AG04449 (cell line): ENCODE measurements at regions not wholly inside any gene's neighbourhood (a gene's known extent, or its start where the extent isn't known, plus 50 kb on each side); places are given as distances from the start of the nearest gene placed in this dataset.

Experiments used
- CTCF ChIA-PET: fragments of 350-600 bp; formaldehyde crosslinking; extraction: SDS; loops from one replicate; lab custom pipeline; 2021; ENCODE audit warnings: antibody characterized with exemption; lab: Yijun Ruan, JAX
- POLR2A ChIA-PET: fragments of 400-600, 350-600 bp; formaldehyde crosslinking; extraction: SDS; loops from one replicate; lab custom pipeline; 2020; ENCODE audit warnings: antibody characterized with exemption, inconsistent platforms; lab: Yijun Ruan, JAX
- DNase-seq: peaks from one replicate; pipeline ENCODE4 v3.0.0-alpha.2; 2010; ENCODE audit warnings: low read depth, low spot score
- H3K4me3 ChIP-seq: 2 replicates; pipeline ENCODE4 v1.5.1; 2011; ENCODE audit warnings: low read depth, mild to moderate bottlenecking, control low read depth, low read length
- CTCF ChIP-seq: IDR thresholded peaks from one replicate; pipeline ENCODE4 v1.5.1; 2011; ENCODE audit warnings: mild to moderate bottlenecking, moderate library complexity, low read length, control low read depth, inconsistent platforms; ENCODE audit not compliant: insufficient read depth; ENCODE audit errors: missing control alignments

- TF ChIP-seq CTCF, result no peak
- no peak overlapping the region for H3K4me3 ChIP-seq
- no peak for DNase-seq
- ChIA-PET CTCF (no interaction called here), POLR2A (no interaction called here)
Measured at GRCh38 chr12:39047539-39048262, 142.3 kb upstream of the CPNE8 start.

GRCh38 chr12:39044754-39045153, 139.4 kb upstream of the CPNE8 start:
- TF ChIP-seq CTCF, result no peak
- ChIA-PET POLR2A (no interaction called here), CTCF (no interaction called here)
- no peak overlapping the region for H3K4me3 ChIP-seq
- no peak for DNase-seq

DNA sequence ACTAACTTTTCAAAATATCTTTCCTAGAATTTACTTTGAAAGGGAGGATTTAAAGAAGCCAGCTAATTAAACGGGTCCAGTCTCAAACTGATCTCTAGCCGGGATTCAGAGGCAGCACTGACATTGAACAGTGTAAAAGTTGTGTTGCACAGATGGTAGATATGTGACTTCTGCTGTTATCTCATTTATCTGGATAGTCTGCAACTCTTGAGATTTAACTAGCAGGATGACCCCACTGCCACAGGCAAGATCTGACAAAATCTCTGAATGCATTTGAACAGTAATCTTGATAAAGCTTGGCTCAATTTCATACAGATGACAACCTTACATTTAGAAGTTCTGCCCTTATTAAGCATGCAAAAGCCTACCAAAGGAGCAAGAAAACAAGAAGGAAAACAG, 138.0 kb upstream of the CPNE8 start:
- CTCF ChIA-PET, result no interaction called here
- H3K4me3 ChIP-seq, result no peak overlapping the region
- POLR2A ChIA-PET, result no interaction called here
- TF ChIP-seq CTCF, result no peak
- DNase-seq, result no peak

GRCh38 chr12:39040275-39040674, 134.9 kb upstream of the CPNE8 start:
- no peak overlapping the region for H3K4me3 ChIP-seq
- DNase-seq, result no peak
- ChIA-PET POLR2A (no interaction called here), CTCF (no interaction called here)
- TF ChIP-seq CTCF, result no peak

- CTCF ChIA-PET, result no interaction called here
- H3K4me3 ChIP-seq, result no peak overlapping the region
- TF ChIP-seq CTCF, result no peak
- DNase-seq, result no peak
- POLR2A ChIA-PET, result no interaction called here
Measured at GRCh38 chr12:39037115-39037514, 131.7 kb upstream of the CPNE8 start.

- no peak for DNase-seq
- ChIA-PET POLR2A (no interaction called here), CTCF (no interaction called here)
- TF ChIP-seq CTCF, result no peak
- no peak overlapping the region for H3K4me3 ChIP-seq
Measured at GRCh38 chr12:39036105-39036504, 130.7 kb upstream of the CPNE8 start.
